ENCODE measurements at regions not wholly inside any gene's neighbourhood (a gene's known extent, or its start where the extent isn't known, plus 50 kb on each side); places are given as distances from the start of the nearest gene placed in this dataset.

DNA sequence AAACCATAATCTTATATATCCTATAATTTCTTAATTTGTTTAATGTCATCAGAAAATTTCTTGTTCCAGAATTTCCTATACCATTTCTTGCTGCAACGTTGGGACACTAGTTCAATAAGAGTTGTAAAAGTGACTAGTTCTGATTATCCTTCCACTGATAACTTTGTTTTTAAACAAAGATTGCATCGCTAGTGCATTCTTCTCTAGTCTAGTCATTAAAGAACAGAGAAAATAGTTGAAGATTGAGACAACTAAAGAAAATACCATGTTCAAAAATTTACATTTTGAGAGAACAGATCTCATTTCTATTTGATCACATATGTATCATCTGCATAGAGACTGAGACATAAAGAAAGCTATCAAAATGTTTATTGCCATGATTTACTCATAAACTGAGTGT, 1888.2 kb downstream of the EFNA5 start:
- Histone ChIP-seq H3K36me3 (ENCODE audit: control insufficient read depth, insufficient read depth, low read length) (no peaks in the 10 kb centered on the region), H3K9me3 (replicated peaks; ENCODE audit: control insufficient read depth, low read depth, low read length) (no peaks in the 10 kb centered on the region), H3K27me3 (ENCODE audit: control insufficient read depth, insufficient read depth, low read length) (no peaks in the 10 kb centered on the region), H3K27ac (ENCODE audit: low read length) (no peak overlapping the region), H3K4me3 (ENCODE audit: low read length) (no peak overlapping the region), H3K4me1 (ENCODE audit: control insufficient read depth, insufficient read depth, low read length) (no peaks in the 10 kb centered on the region)
- DNase-seq, result no peak
- WGBS (ENCODE audit: insufficient coverage), result no CpG with 5 or more reads among the region's 2 CpGs

DNA sequence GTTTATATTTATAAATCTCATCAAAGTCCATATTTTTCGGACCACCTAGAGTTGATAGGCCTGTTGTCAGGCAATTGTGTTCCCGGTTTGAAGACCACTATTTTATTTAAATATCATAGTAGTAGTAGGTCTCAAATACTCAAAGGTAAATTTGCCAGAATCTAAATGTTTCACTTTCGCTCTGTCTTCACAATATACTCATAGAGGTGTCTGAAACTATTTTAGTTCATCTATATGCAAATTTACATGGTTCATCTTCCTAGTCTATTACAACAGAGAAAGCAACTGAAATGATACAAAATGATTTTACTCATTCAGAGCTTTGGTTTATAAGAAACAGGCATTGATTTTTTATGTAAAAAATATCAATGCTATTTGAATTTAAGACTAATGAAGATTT, 1897.5 kb downstream of the EFNA5 start:
- no CpG with 5 or more reads among the region's 3 CpGs for WGBS (ENCODE audit: insufficient coverage)
- Histone ChIP-seq H3K27ac (ENCODE audit: low read length) (no peak overlapping the region), H3K4me1 (ENCODE audit: control insufficient read depth, insufficient read depth, low read length) (no peaks in the 10 kb centered on the region), H3K4me3 (ENCODE audit: low read length) (no peak overlapping the region), H3K36me3 (ENCODE audit: control insufficient read depth, insufficient read depth, low read length) (no peaks in the 10 kb centered on the region), H3K27me3 (ENCODE audit: control insufficient read depth, insufficient read depth, low read length) (no peaks in the 10 kb centered on the region), H3K9me3 (replicated peaks; ENCODE audit: control insufficient read depth, low read depth, low read length) (no peaks in the 10 kb centered on the region)
- no peak for DNase-seq

- peaks cover 2% of the 10 kb centered on the region for H3K9me3 ChIP-seq (replicated peaks; ENCODE audit: control insufficient read depth, low read depth, low read length)
- H3K27ac ChIP-seq (ENCODE audit: low read length), result no peak overlapping the region
- H3K4me1 ChIP-seq (ENCODE audit: control insufficient read depth, insufficient read depth, low read length), result no peaks in the 10 kb centered on the region
- H3K4me3 ChIP-seq (ENCODE audit: low read length), result no peak overlapping the region
- no peaks in the 10 kb centered on the region for H3K36me3 ChIP-seq (ENCODE audit: control insufficient read depth, insufficient read depth, low read length)
- no peaks in the 10 kb centered on the region for H3K27me3 ChIP-seq (ENCODE audit: control insufficient read depth, insufficient read depth, low read length)
- no peak for DNase-seq
- WGBS (ENCODE audit: insufficient coverage), result 60% methylated on average over 1 of the region's 2 CpGs
Measured at GRCh38 chr5:105767267-105767666, 1903.5 kb downstream of the EFNA5 start.

GRCh38 chr5:105762728-105763127, 1908.0 kb downstream of the EFNA5 start:
- DNase-seq, result no peak
- H3K4me3 ChIP-seq (ENCODE audit: low read length), result no peak overlapping the region
- H3K36me3 ChIP-seq (ENCODE audit: control insufficient read depth, insufficient read depth, low read length), result no peaks in the 10 kb centered on the region
- H3K27ac ChIP-seq (ENCODE audit: low read length), result no peak overlapping the region
- WGBS (ENCODE audit: insufficient coverage), result 67% methylated on average over 1 of the region's 1 CpG
- no peaks in the 10 kb centered on the region for H3K27me3 ChIP-seq (ENCODE audit: control insufficient read depth, insufficient read depth, low read length)
- H3K9me3 ChIP-seq (replicated peaks; ENCODE audit: control insufficient read depth, low read depth, low read length), result peaks cover 9% of the 10 kb centered on the region
- H3K4me1 ChIP-seq (ENCODE audit: control insufficient read depth, insufficient read depth, low read length), result no peaks in the 10 kb centered on the region

DNA sequence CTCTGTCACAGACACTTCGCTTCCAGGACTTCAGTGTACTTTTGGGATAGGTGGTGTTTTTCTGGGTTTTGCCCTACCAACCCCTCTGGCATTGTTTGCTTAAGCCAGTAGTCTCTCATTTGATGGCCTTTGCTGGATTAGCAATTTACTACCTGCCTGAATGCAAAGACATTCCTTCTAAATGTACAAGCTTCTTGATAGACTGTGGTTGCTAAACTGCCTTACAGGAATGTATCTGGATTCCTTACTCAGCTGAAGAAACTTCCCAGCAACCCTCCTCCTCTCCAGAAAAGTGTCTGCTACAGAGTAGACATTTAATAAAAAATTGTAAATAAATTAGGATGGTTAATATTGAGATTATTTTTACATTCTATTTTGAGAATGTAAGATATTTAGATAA, 1916.7 kb downstream of the EFNA5 start:
- WGBS (ENCODE audit: insufficient coverage), result no CpG with 5 or more reads among the region's 1 CpG

DNA sequence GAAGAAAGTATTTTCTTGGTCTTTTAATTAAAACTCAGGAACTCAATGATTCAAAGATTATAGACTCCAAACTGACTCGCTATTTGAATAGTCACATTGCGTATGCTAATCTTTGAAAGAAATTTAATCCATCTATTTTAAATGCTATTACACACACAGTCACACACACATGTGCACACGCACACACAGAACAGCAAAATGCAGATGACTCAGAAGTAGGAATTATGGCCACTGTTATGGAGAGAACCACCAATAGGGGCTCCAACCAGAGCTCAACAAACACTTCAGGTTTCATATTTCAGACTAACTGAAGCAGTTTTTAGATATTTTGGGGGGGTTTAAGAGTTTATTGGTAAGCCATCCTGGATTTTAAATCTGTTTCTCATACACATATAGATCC, 1917.9 kb downstream of the EFNA5 start:
- H3K9me3 ChIP-seq (replicated peaks; ENCODE audit: control insufficient read depth, low read depth, low read length), result no peaks in the 10 kb centered on the region
- DNase-seq, result no peak
- no peaks in the 10 kb centered on the region for H3K27me3 ChIP-seq (ENCODE audit: control insufficient read depth, insufficient read depth, low read length)
- H3K27ac ChIP-seq (ENCODE audit: low read length), result no peak overlapping the region
- no peaks in the 10 kb centered on the region for H3K36me3 ChIP-seq (ENCODE audit: control insufficient read depth, insufficient read depth, low read length)
- no peaks in the 10 kb centered on the region for H3K4me1 ChIP-seq (ENCODE audit: control insufficient read depth, insufficient read depth, low read length)
- no peak overlapping the region for H3K4me3 ChIP-seq (ENCODE audit: low read length)
- 100% methylated on average over 1 of the region's 3 CpGs for WGBS (ENCODE audit: insufficient coverage)

More for the DNA sequence above, 1916.7 kb downstream of the EFNA5 start:
- Histone ChIP-seq H3K36me3 (ENCODE audit: control insufficient read depth, insufficient read depth, low read length) (no peaks in the 10 kb centered on the region), H3K9me3 (replicated peaks; ENCODE audit: control insufficient read depth, low read depth, low read length) (peaks cover 2% of the 10 kb centered on the region), H3K4me3 (ENCODE audit: low read length) (no peak overlapping the region), H3K27me3 (ENCODE audit: control insufficient read depth, insufficient read depth, low read length) (no peaks in the 10 kb centered on the region), H3K4me1 (ENCODE audit: control insufficient read depth, insufficient read depth, low read length) (no peaks in the 10 kb centered on the region), H3K27ac (ENCODE audit: low read length) (no peak overlapping the region)
- DNase-seq, result no peak

- Histone ChIP-seq H3K4me1 (ENCODE audit: control insufficient read depth, insufficient read depth, low read length) (no peaks in the 10 kb centered on the region), H3K4me3 (ENCODE audit: low read length) (no peak overlapping the region), H3K27ac (ENCODE audit: low read length) (no peak overlapping the region), H3K27me3 (ENCODE audit: control insufficient read depth, insufficient read depth, low read length) (no peaks in the 10 kb centered on the region), H3K9me3 (replicated peaks; ENCODE audit: control insufficient read depth, low read depth, low read length) (no peaks in the 10 kb centered on the region), H3K36me3 (ENCODE audit: control insufficient read depth, insufficient read depth, low read length) (no peaks in the 10 kb centered on the region)
- no peak for DNase-seq
Measured at GRCh38 chr5:105751908-105752307, 1918.8 kb downstream of the EFNA5 start.

DNA sequence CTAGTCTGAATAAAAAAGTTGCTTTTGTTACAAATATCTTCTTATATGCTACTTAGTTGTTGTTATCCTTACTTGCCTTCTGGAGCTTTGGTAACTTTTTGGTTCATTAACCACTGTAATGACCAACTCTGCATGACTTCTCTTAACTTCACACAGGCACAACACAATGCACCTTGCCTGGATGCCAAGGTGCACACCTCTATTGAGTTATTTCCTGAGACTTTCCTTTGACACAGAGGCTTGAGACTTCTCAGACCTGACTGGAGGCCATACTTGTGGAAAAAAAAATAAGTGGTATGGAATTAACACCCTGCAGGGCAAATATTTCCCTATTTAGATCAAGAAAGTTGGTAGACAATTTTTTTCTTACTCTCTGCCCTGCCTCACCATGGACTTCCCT, 1925.6 kb downstream of the EFNA5 start:
- H3K36me3 ChIP-seq (ENCODE audit: control insufficient read depth, insufficient read depth, low read length), result no peaks in the 10 kb centered on the region
- H3K4me3 ChIP-seq (ENCODE audit: low read length), result no peak overlapping the region
- no peaks in the 10 kb centered on the region for H3K4me1 ChIP-seq (ENCODE audit: control insufficient read depth, insufficient read depth, low read length)
- no peaks in the 10 kb centered on the region for H3K27me3 ChIP-seq (ENCODE audit: control insufficient read depth, insufficient read depth, low read length)
- no peak overlapping the region for H3K27ac ChIP-seq (ENCODE audit: low read length)
- no peak for DNase-seq
- H3K9me3 ChIP-seq (replicated peaks; ENCODE audit: control insufficient read depth, low read depth, low read length), result no peaks in the 10 kb centered on the region

DNA sequence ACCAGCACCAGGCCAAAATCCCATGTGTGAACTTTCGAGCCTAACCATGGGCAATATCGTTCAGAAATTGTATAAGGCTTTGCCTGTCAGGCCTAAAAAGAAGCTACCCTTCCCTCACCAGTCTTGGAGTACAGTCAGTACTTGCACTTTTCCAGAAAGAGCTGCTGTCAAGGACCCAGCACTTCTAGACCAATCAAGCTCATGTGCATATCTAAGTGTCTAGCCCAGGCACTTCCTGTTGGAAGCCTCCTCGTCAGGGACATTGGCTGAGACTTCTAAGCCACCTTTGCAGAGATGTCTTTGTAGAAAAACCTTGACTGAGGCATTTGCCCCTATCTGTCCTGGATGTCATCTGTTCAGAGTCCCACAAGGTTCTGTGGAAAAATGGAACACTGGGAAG, 1930.5 kb downstream of the EFNA5 start:
- 83% methylated on average over 3 of the region's 3 CpGs for WGBS (ENCODE audit: insufficient coverage)
- no peak overlapping the region for H3K27ac ChIP-seq (ENCODE audit: low read length)
- no peaks in the 10 kb centered on the region for H3K36me3 ChIP-seq (ENCODE audit: control insufficient read depth, insufficient read depth, low read length)
- no peak overlapping the region for H3K4me3 ChIP-seq (ENCODE audit: low read length)
- no peak for DNase-seq
- no peaks in the 10 kb centered on the region for H3K4me1 ChIP-seq (ENCODE audit: control insufficient read depth, insufficient read depth, low read length)
- no peaks in the 10 kb centered on the region for H3K9me3 ChIP-seq (replicated peaks; ENCODE audit: control insufficient read depth, low read depth, low read length)
- no peaks in the 10 kb centered on the region for H3K27me3 ChIP-seq (ENCODE audit: control insufficient read depth, insufficient read depth, low read length)

DNA sequence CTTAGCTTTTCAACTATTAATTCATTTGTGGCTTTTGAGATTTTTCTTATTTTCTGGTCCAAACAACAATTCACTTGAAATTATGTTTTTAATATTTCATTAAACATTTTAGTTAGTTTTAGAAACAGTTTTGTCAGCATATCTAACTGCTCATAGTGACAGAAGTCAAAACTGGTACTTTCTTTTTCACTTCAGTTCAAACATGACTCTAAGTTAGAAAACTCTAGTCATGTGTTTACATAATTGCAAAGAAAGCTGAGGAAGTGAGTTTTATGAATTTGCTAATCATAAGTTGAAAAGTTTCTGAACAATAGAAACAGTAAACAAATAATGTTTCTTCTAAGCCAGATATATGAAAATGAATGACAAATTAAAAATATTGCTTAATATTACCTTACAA, 1931.0 kb downstream of the EFNA5 start:
- H3K9me3 ChIP-seq (replicated peaks; ENCODE audit: control insufficient read depth, low read depth, low read length), result no peaks in the 10 kb centered on the region
- H3K4me1 ChIP-seq (ENCODE audit: control insufficient read depth, insufficient read depth, low read length), result no peaks in the 10 kb centered on the region
- no peaks in the 10 kb centered on the region for H3K36me3 ChIP-seq (ENCODE audit: control insufficient read depth, insufficient read depth, low read length)
- no peak overlapping the region for H3K27ac ChIP-seq (ENCODE audit: low read length)
- no peak for DNase-seq
- H3K4me3 ChIP-seq (ENCODE audit: low read length), result no peak overlapping the region
- no peaks in the 10 kb centered on the region for H3K27me3 ChIP-seq (ENCODE audit: control insufficient read depth, insufficient read depth, low read length)

- no peak overlapping the region for H3K27ac ChIP-seq (ENCODE audit: low read length)
- DNase-seq, result peak; percentile 71
Measured at GRCh38 chr5:105735704-105736103, 1935.0 kb downstream of the EFNA5 start.

More at GRCh38 chr5:105735704-105736103, 1935.0 kb downstream of the EFNA5 start:
- H3K9me3 ChIP-seq (replicated peaks; ENCODE audit: control insufficient read depth, low read depth, low read length), result no peaks in the 10 kb centered on the region
- H3K27me3 ChIP-seq (ENCODE audit: control insufficient read depth, insufficient read depth, low read length), result no peaks in the 10 kb centered on the region
- H3K4me3 ChIP-seq (ENCODE audit: low read length), result no peak overlapping the region
- H3K4me1 ChIP-seq (ENCODE audit: control insufficient read depth, insufficient read depth, low read length), result no peaks in the 10 kb centered on the region
- H3K36me3 ChIP-seq (ENCODE audit: control insufficient read depth, insufficient read depth, low read length), result no peaks in the 10 kb centered on the region

All from muscle of leg (tissue), 3 donors.